ENCODE measurements at regions not wholly inside any gene's neighbourhood (a gene's known extent, or its start where the extent isn't known, plus 50 kb on each side); places are given as distances from the start of the nearest gene placed in this dataset.
"Not testable (repeated sequence)": the region's sequence is repeated elsewhere in the genome, so short reads cannot be mapped to it uniquely, and the experiment has no call there.

DNA sequence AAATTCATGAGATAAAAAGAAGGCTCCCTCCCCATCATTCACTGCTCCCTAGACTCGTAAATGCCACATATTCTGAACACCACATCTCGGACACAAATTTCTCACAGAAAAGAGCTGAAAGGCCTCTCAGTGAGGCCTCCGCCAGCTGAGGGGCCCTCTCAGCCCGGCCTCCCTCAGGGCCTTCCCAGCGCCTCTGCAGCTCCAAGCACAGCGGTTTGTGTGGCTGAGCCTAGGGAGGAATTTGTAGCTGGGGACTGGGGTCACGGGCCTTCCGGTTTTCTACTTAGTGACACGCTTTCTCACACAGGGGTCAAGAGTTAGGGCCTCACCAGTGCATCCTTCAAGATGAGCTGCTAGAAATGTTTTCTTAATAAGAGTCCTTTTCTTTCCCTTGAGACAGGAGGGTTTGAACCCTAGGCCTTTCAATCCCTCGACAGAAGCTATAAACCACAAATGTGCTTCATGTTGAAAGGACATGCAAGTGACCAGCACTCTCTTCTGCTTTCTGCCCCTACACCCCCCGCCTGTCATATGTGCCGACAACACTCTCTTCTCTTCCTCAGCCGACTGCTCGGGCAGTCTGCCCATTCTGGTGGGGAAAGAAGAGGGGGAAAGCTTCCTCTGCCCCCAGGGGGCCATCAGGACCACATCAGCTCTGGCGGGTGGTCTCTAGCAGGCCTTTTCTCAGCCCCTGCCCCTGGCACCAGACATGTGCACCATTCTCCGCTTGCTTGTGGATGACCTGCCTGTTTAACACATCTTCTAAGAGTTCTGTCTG lies 104.9 kb downstream of the CHIC2 start:
- no peak for DNase-seq (ENCODE audit: low read depth)

DNA sequence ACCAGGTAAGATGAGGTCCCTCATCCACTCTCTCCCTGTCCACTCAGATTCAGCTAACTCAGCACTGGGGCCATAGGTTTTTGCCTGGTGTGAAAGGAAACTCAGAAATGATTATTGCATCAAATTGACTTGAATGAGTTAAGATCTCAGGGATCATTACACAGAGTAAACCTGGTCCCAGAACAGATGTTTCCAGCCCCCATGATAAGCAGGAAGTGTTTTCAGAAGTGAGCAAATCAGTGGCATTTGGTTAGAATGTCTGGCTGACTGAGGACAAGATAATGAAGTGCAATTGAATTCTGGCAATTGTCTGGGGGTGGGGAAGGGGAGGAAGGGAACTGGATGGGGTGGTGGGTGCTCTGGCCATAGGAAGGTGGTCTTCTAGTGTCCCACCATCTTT lies 108.0 kb downstream of the CHIC2 start:
- no peak for DNase-seq (ENCODE audit: low read depth)

DNA sequence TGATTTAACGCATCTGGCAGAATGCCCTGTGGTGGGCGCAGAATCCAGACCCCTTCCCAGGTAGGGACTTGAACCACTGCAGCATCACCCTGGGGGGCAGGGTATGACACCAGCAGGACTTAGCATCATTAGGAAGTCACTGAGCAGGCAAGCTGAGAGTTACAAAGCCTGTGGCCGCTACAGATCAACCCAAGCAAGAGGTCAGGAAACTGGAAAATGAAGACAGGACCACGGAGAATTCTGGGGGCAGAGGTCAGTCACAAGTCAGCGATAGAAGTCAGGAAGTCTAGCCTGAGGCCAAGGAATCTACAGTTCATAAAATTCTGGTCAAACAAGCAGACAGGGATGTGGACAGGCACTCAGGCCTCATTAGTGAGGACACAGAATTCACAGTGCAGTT lies 108.4 kb downstream of the CHIC2 start:
- no peak for DNase-seq (ENCODE audit: low read depth)

DNA sequence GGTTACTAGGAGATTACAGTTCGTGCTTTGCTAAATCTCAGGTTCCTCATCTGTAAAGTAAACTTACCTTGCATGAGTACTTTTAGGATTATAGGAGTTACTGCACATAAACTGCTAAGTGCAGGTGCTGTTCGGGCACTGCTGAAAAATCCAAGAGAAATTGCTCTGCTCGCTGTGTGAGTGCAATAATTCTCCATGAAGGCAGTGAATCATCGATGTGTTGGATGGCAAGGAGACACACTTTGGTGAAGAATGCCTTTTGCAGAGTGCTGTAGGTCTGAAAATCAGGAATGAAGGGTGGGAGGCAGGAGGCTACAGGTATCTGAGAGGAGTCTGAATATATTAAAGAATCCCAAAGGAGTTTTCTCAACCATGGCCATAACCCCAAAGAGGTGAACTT lies 113.0 kb downstream of the CHIC2 start:
- no peak for DNase-seq (ENCODE audit: low read depth)

DNA sequence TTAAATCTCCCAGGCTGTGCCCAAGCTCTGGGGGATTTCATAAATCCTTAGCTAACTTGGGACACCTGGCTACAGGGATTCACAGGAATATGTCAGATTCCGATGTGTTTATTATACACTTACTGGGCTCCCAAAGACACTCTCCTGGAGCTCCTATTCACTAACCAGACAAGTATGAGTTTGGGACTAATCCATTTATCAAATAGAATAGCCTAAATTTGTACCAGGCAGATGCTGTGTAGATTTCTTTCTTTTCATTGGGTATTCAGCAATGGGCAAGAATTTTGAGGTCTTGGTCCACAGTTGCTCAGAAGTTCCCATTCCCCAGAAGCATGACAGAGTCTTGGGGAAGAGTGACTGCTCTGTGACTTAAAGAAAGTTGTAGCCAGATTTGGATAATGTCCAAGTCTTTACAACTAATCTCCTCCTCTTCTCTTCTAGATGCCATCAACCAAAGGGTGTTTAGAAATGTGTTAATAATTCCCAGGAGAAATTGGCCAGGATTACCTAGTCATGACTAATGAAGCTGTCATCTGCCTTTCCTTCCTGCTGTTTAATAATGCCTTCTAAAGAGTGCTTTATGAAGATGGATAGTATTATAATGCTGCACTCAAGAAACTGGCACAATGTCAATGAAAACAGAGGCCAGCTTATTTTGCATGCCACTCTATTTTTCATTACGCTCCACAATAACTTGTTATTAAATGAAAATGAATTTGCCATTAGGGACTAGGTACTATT lies 120.9 kb downstream of the CHIC2 start:
- DNase-seq (ENCODE audit: low read depth): peak; percentile 54

DNA sequence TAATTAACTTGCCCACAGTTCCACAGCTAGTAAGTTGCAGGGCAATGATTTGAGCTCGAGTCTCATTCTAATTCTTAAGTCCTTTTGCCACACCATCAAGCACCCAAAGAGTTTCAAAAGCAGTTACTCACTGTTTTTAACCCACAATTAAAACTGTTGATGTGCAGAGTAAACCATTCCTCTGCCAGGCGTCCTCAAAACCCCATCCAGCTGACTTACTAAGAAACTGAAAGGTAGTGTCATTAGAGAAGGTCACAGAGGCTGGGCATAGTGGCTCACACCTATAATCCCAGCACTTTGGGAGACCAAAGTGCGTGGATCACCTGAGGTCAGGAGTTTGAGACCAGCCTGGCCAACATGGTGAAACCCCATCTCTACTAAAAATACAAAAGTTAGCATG lies 121.7 kb downstream of the CHIC2 start:
- no peak for DNase-seq (ENCODE audit: low read depth)

DNA sequence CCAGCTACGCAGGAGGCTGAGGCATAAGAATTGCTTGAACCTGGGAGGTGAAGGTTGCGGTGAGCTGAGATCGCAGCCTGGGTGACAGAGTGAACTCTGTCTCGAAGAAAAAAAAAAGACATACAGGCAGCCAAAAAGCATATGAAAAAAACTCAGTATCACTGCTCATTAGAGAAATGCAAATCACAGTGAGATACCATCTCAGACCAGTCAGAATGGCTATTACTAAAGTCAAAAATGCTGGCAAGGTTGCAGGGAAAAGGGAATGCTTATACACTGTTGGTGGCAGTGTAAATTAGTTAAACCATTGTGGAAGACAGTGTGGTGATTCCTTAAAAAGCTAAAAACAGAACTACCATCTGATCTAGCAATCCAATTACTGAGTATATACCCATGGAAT lies 123.1 kb downstream of the CHIC2 start:
- DNase-seq (ENCODE audit: low read depth): no peak

DNA sequence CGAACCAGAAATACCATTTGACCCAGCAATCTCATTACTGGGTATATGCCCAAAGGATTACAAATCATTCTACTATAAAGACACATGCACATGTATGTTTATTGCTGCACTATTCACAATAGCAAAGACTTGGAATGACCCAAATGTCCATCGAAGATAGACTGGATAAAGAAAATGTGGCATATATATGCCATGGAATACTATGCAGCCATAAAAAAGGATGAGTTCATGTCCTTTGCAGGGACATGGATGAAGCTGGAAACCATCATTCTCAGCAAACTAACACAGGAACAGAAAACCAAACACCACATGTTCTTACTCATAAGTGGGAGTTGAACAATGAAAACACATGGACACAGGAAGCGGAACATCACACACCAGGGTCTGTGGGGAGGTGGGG lies 124.5 kb downstream of the CHIC2 start:
- DNase-seq (ENCODE audit: low read depth): not testable (repeated sequence)

DNA sequence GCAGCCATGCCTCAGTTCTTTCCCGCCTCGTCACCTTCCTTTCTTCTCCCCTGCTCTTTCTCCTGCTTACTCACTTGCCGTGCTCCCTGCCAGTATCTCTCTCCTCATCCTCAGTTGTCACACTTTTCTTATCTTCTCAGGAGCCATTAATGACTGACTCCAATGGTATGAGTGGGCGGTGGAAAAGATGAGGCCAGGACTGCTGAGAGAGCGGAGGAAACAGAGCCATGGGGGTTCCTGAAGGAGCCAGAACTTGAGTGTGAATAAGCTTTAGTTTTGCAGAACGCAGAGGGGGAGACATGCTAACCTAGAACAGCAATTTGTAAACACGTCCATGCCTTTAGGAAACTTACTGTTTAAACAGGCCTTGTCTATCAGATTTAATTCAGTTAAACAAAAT lies 126.5 kb downstream of the CHIC2 start:
- DNase-seq (ENCODE audit: low read depth): no peak

DNA sequence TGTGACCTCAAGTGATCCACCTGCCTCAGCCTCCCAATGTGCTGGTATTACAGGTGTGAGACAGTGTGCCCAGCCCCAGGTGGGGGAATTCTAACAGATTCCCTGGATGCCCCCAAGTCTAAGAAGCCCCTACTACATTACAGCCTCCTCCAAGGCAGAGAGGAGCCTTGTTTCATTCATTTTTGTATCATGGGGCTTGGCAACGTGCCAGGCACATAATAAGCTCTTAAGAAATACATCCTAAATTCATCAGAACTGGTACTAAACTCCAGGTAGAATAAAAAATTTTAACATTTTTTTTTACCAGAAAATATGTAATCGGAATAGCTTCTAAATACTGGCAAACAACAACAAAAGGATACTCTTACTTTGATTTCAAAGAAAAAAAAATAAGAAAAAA lies 127.1 kb downstream of the CHIC2 start:
- DNase-seq (ENCODE audit: low read depth): no peak

DNA sequence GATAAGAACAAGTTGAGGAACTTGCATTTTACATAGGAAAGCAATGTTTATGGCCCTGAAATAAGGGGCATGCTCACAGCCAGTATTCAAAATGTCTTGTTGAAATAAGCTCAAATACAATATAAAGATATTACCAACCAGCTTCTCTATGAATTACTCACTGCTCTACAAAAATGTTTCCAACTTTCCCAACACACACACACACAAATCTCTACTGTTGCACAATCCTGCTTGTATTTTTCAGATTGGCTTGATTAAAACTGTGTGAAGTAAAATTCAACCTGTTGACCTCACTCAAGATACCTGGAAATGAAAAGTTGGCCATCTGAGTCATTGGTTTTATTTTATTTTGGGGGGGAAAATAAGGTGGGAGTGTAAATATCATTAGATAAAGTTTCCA lies 128.6 kb downstream of the CHIC2 start:
- DNase-seq (ENCODE audit: low read depth): peak; percentile 51

DNA sequence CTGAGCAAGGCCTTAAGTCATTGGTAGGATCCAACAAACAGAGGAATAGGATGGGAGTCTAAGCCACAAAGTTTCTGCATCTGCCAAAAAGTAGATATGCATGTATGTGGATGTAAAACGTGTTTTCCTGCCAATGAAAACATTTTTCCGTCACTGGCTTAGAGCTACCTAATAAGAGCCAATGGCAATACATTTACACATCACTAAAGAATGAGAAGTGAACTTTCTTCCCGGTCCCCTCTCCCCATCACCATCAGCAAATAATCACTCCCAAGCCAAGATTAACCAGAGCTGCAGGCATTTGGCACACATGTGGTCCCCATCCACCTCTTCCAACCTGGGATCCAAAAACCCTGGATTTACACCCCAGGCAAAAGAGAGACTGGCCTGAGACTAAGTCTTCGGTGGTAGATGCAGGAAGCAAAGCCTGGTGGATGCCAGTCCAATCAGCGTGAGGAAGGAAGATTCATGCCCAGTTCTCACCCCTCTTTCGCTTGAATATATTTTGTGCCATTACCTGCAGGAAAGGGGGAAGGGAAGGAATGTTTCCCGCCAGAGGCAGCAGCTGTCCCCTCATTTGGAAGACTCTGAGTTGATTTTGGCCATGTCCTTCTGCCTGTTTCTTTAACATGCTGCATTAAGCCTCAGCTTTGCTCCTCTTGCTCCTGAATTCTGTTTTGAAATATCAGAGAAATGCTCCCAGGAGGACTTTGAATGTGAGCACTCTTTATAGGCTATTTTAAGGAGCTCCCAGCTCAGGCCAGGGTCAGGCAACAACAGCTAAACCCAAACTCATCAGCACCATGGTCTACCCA lies 131.4 kb downstream of the CHIC2 start:
- DNase-seq (ENCODE audit: low read depth): peak; percentile 83

DNA sequence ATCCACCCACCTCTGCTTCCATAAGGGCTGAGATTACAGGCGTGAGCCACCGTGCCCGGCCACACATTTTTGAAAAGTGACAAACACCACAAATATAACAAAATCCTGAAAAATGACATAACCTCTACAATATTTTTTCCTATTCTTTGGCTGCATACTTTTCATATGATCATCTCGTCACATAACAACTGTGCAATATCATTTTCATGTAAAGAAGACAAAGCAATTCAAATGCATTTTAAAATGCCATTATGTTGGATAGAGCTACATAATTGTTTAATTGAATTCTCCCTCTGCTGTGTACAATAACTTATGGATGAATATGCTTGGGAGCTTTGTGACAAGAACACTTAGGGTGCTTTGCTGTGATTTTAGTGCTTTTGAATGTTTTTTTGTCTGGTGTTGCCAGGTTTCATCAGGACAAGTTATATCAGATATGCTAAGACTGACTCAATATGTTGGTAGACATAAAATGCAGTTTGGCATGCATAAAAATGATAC lies 132.9 kb downstream of the CHIC2 start:
- no peak for DNase-seq (ENCODE audit: low read depth)

DNA sequence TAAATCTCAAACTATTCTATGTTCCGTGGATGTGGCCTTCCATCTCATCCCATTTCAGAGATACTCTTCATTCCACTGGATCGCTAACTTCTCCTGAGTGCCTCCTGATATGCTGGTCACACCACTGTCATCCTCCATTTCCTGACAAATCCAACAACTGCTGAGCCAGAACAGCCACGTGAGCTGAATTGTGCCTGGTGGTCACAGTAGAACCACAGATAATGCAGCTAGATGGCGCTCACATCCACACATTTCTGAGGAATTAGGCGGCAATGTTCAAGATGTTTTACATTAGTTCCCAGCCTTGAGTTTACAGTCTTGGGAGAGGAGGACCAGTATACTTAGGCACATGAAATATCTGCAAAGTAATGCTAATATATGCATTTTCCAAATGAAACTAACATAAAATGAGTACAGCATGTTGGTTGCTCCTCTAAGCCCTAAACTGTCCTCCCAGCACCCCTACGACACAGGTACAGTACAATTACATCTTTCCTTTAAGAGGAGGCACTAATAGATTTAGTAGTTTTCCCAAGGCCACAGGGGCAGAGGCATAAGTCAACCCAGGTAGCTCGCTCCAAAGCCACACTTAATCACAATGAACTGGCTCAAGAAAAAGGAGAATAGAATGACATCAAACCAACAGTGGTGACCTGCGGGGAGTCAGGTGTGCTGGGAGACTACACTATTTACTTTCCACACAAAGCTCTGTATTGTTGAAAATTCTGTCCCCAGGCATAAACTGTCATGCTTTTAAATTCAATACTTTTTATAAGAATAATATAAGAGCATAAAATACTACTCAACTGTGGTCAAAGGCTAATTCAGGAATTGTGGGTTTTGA lies 134.2 kb downstream of the CHIC2 start:
- peak; percentile 84 for DNase-seq (ENCODE audit: low read depth)

DNA sequence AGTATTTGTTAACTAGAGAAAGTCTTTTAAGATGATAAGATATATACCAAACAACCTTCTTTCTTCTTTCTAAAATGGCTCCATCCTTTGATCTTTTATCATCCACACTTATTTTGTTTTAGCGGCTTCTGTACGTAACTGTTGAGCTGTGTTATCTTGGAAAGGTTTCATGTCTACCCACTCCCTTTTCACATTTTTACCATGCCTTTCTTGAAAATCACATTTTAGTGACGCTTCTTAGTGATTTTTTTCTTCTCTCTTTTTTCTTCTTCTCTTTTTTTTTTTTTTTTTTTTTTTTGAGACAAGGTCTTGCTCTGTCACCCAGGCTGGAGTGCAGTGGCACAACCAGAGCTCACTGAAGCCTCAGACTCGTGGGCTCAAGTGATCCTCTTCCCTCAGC lies 135.1 kb downstream of the CHIC2 start:
- no peak for DNase-seq (ENCODE audit: low read depth)

DNA sequence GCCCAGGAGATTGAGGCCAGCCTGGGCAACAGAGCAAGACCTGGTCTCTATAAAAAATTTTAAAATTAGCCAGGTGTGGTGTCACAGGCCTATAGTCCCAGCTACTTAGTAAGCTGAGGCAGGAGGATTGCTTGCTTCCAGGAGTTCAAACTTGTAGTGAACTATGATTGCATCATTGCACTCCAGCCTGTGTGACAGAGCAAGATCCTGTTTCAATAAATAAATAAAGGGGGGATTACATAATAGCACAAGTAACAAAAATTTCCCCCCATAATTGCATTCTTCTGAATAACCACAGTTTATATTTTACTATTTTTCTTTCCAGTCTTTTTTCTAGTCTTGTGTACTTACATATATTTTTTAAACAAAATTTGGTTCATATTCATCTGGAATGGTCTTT lies 135.6 kb downstream of the CHIC2 start:
- DNase-seq (ENCODE audit: low read depth): no peak

DNA sequence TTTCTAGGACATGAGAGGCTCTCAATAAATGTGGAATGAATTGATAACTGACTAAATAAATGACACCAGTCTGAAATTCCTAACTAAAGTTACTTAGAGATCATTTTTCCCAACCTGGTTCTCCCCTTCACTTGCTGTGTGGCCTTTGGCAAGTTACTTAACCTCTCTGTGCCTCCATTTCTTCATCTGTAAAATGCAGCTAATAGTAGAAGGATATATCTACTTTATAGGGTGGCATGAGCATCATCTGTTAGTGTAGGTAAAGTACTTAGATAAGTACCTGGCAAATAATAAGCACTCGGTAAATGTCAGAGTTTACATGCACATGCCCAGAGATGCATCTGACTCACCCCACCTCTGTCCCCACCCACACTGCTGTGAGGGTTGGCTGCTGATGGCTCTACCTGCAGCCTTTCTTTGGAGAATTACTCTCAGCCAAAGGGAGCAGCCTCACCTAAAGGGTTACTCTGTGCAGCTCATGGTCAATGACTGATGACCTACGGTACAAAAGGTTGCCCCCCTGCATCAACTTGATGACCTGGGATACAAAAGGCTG lies 139.3 kb downstream of the CHIC2 start:
- no peak for DNase-seq (ENCODE audit: low read depth)

DNA sequence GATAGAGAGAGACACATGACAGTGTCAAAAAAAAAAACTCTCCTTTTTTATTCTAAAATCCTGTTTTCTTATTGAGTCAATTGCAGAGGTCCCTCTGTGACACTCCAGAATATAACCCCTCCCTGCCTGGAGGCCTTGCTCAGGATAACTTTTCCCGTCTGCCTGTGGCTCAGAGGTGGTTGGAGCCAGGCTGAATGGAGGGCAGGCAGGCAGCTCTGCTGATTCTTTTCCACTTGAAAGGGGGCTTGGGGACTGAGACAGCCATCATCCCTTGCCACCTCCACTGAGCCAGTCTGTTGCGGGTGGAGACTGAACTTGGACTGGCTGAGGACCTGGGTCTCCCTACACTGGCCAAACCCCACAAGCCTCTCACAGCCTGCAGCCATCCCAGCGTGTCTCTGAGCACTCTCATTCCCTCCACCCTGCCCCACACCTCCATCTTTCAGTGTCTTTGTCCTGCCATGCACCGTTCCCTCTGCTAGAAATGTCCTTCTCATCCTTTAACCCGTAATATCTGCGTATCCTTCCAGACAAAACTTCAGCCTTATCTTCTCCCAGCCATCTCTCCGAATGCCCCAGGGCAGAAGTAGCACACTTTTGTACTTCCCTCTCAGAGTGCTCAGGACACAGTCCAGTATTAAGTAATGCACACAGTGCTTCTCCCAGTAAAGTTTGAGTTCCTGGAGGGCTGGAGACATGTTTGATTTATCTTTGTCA lies 139.9 kb downstream of the CHIC2 start:
- DNase-seq (ENCODE audit: low read depth): no peak

DNA sequence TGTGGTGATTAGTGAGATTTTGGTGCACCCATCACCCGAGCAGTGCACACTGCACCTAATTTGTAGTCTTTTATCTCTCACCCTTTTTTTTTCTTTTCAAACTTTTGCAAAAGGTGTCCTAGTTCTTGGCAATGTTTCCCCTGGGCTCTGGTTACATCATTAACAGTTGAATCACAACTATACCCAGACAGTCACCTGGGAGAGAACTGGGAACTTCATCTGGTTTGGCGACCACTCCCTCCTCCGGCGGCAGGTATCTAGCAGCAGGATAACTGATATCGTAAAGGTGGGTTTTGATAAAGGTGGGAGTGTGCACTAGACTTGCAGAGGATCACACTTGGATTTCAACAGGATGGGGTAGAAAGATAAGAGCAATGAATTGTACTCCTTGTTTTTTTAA lies 140.5 kb downstream of the CHIC2 start:
- no peak for DNase-seq (ENCODE audit: low read depth)

DNA sequence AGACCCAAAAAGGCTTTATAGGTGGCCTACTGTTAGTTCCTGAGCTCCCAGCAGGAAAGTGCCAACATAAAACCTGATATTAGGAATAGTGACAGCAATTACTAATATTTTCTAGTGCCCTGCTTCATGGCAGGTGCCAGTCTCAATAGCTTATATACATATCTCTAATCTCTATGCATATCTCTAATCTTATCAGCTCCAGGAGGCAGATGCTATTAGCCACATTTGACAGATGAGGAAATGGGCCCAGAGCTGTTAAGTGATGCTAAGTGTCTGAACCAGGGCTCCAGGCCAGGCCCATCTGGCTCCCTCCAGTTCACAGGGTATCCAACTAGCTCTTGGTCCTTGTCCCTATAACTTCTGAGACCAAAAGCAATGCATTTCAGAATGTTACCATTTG lies 142.5 kb downstream of the CHIC2 start:
- DNase-seq (ENCODE audit: low read depth): no peak

DNA sequence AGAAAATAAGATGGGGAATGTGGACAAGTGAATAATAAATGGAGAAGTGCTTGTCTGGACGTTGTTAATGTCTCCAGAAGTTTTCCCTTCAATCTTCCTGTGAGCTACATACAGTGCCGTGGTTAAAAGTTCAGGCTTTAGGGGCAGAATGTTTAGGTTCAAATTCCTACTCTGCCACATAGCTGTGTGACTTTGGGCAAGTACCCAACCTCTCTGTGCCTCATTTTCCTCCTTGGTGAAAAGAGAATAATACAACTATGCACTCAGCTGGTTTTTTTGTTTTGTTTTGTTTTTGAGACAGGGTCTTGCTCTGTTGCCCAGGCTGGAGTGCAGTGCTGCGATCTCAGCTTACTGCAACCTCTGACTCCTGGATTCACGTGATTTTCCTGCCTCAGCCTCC lies 143.5 kb downstream of the CHIC2 start:
- no peak for DNase-seq (ENCODE audit: low read depth)

Data from stromal cell of bone marrow (primary cell).